GM18505 (cell line): ENCODE measurements at regions not wholly inside any gene's neighbourhood (a gene's known extent, or its start where the extent isn't known, plus 50 kb on each side); places are given as distances from the start of the nearest gene placed in this dataset.
"Not testable (repeated sequence)": the region's sequence is repeated elsewhere in the genome, so short reads cannot be mapped to it uniquely, and the experiment has no call there.

Source experiments
- ATAC-seq: cut with Tn5 transposase; IDR thresholded peaks from one replicate; pipeline ENCODE4 v1.9.1; 2021; ENCODE audit not compliant: unreplicated experiment
- POLR2A ChIP-seq: IDR thresholded peaks from 4 replicates; pipeline ENCODE4 v1.6.1; 2011; ENCODE audit warnings: borderline replicate concordance; ENCODE audit not compliant: insufficient read depth, insufficient read length; ENCODE audit errors: extremely low read depth

GRCh38 chr4:117874216-117874615 lies 160.1 kb upstream of the NDST3 start:
- TF ChIP-seq POLR2A = no peak
- ATAC-seq = no peak

DNA sequence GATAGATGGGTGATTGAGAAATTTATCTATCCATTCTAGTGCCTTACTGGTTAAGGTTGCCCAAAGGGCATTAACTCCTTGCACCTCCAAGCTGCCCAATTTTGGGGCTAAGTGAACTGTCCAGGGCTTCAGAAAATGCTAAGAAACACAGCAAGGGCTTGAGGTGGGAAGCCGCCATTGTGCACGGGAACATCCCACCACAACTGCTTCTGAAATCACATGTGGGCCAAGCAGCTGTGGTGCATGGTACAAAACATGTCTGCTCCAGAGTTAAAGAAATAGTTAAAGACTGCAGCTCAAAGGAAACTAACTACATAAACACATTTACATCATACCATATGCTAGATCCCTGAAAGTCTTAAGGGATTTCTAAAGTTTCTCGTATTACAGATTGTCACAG lies 144.3 kb upstream of the NDST3 start:
- no peak for ATAC-seq
- TF ChIP-seq POLR2A = no peak

- no peak for TF ChIP-seq POLR2A
- ATAC-seq = no peak
These were observed 141.1 kb upstream of the NDST3 start for GRCh38 chr4:117893207-117893606.

DNA sequence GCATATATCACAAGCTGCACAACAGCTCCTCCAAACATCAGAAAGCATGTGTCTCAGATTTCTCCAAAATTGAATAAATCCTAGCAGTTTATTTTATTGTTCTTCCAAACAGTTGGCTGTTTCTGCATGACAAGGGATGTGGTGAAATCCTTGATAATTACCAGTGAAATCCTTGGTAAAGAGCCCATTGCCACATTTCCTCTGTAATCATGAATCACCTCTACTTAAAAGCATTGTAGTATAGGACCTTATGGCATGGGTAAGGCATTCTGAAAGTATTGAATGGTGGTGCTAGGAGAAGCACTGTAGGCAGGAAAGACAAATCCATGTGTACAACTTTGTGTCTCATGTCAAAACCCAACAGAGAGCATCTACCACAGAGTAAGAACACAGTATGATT lies 135.8 kb upstream of the NDST3 start:
- no peak for ATAC-seq
- no peak for TF ChIP-seq POLR2A

- TF ChIP-seq POLR2A = no peak
- ATAC-seq = no peak
These were observed 133.5 kb upstream of the NDST3 start for GRCh38 chr4:117900832-117901231.

GRCh38 chr4:117907646-117908045 lies 126.6 kb upstream of the NDST3 start:
- no peak for ATAC-seq

GRCh38 chr4:117908306-117909207 lies 125.7 kb upstream of the NDST3 start:
- no peak for TF ChIP-seq POLR2A

More at GRCh38 chr4:117907646-117908045, 126.6 kb upstream of the NDST3 start:
- no peak for TF ChIP-seq POLR2A

GRCh38 chr4:117916728-117917127 lies 117.6 kb upstream of the NDST3 start:
- ATAC-seq = no peak
- no peak for TF ChIP-seq POLR2A

More at GRCh38 chr4:117908306-117909207, 125.7 kb upstream of the NDST3 start:
- no peak for ATAC-seq

DNA sequence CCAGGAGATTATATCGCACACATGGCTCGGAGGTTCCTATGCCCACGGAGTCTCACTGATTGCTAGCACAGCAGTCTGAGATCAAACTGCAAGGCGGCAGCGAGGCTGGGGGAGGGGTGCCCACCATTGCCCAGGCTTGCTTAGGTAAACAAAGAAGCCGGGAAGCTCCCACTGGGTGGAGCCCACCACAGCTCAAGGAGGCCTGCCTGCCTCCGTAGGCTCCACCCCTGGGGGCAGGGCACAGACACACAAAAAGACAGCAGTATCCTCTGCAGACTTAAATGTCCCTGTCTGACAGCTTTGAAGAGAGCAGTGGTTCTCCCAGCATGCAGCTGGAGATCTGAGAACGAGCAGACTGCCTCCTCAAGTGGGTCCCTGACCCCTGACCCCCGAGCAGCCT lies 112.0 kb upstream of the NDST3 start:
- ATAC-seq = not testable (repeated sequence)

DNA sequence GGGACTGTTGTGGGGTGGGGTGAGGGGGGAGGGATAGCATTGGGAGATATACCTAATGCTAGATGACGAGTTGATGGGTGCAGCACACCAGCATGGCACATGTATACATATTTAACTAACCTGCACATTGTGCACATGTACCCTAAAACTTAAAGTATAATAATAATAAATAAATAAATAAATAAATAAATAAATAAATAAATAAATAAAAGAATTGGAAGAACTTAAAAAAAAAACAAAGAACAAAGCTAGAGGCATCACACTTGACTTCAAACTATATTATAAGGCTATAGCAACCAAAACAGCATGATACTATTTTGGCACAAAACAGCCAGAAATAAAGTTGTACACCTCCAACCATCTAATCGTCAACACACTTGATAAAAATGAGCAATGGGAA lies 106.5 kb upstream of the NDST3 start:
- ATAC-seq = not testable (repeated sequence)

- no peak for ATAC-seq
- no peak for TF ChIP-seq POLR2A
These were observed 92.7 kb upstream of the NDST3 start for GRCh38 chr4:117941611-117942010.

DNA sequence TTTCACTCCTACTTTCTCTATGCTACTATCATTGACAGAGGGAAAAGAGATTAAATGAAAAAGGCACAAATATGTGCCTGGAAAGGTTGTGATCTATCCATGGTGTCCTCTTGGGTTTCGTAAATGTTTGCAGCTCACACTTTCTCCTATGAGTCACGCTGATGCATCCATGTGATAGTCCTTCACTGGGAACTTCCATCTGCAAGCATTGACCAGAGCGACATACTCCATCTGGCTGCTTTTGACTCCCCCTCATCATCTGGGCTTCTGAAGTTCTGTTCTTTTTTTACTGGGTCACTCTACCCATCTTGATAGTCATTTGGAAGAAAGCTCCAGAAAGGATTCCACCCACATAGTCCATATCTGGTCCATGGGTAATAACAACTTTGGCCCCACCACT lies 84.7 kb upstream of the NDST3 start:
- TF ChIP-seq POLR2A = no peak
- no peak for ATAC-seq

- no peak for ATAC-seq
- TF ChIP-seq POLR2A = no peak
These were observed 76.7 kb upstream of the NDST3 start for GRCh38 chr4:117957571-117957970.

DNA sequence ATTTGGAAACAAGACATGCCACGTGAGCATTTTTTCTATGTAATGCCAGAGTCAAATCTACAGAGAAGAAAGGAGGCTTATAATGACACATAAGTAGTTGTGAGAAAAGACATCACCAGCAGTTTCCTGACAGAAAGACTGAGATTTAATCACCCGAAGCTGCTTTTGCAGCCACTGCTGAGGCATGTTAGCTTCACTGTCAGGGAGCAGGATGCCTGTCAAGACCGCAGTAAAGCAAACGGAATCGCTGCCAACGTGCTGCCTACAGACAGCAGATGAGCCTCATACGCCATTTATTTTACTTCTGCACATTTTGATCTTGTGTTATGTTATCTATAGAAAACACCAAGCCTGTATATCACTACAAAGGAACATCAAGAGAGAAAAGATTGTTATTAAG lies 68.7 kb upstream of the NDST3 start:
- no peak for ATAC-seq
- no peak for TF ChIP-seq POLR2A

DNA sequence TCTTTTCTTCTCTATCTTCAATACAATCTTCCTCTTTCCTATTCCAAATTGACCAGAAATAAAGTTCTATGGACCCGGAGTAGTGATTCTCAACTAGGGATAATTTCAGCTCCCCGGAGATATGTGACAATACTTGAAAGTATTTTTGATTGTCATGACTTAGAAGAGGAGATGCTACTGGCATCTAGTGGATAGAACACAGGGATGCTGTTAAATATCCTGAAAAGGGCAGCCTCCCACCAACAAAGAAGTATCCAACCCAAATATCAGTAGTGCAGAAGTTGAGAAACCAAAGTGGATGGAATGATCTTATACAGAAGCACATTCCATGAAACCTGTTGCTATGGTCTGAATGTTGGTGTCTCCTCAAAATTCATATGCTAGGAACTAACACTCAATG lies 65.7 kb upstream of the NDST3 start:
- no peak for TF ChIP-seq POLR2A

DNA sequence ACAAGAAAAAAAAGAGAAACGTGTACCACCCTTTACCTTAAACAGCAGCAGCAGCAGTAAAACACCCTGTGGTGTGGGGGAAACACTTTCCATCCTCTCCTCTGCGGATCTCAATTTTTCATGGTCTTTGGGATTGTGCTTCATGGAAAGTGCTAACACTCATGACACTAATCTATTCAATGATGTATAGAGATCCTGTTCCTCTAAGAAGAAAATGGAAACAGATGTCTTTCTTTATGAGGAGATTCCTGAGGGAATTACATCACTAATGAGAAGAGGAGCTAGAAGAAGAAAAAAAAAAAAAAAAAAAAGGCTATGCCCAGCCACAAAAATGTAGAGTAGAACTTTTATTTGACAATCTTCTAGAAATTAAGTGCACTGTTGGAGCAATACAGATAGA lies 62.9 kb upstream of the NDST3 start:
- TF ChIP-seq POLR2A = no peak
- ATAC-seq = no peak

More for the DNA sequence above, 65.7 kb upstream of the NDST3 start:
- no peak for ATAC-seq
